Stimulated activated CD8-positive, alpha-beta memory T cell treated with anti-CD3 and anti-CD28 coated beads, Interleukin-7, amount 100 ng/mL, for 4 hours (primary cell): ENCODE measurements at regions not wholly inside any gene's neighbourhood (a gene's known extent, or its start where the extent isn't known, plus 50 kb on each side); places are given as distances from the start of the nearest gene placed in this dataset.

Experiments used
- DNase-seq, 2 donors: peaks; one replicate each; pipeline ENCODE4 v3.0.0-alpha.2; 2020; ENCODE audit warnings: low read depth in 2 of 2

DNA sequence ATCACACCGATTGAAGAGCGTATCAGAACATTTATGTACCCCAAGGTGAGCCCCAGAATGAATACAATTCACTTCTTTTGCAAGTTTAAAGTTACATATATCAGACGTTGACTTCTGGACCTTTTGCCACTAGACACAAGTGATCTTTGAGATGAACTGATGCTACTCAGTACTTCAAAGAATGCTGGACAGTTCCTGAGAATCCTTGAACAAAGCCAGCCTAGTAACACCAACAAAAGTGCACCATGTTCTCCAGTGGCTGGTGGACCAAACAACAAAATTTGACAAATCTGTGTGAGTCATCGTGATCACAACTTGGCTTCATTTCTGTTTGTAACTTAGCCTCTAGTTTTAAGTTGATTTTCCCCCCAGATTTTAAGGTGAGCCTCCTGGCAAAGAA is 355.7 kb downstream of the SOX2 start:
- no peak for DNase-seq

DNA sequence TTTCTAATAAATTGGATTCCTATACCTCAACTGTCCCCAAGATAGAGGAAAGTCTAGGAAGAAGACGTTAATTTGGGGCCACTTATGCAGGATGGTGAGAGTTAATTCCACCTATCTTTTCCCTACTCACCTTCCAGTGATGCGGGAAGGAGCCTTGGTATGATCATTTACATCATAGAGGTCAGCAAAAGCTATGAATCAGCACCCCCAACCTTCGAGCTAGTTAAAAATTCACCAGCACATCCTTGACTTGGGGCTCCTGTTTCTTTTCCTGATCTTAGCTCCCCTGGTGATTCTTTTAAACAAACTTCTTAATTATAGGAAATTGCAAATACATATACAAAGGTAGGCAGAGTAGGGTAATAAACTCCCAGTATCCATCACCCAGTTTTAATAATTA is 366.6 kb downstream of the SOX2 start:
- no peak for DNase-seq

DNA sequence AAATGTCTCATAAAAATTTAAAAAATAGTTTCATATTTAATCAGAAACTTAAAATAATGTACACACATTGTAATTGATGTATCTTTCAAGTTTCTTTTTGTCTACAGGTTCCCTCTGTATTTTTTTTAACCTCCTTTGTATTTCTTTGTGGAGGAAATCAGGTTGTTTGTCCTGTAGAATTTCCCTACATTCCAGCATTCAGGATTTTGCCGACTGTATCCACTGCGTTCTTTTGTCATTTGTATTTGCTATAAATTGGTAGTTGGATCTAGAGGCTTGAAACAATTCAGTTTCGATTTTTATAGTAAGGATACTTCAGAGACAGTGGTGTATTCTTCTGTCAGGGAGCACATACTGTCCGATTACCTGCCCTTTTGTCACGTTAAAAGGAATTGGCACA is 367.2 kb downstream of the SOX2 start:
- DNase-seq: no peak

GRCh38 chr3:182081096-182081495 is 369.4 kb downstream of the SOX2 start:
- DNase-seq: no peak

DNA sequence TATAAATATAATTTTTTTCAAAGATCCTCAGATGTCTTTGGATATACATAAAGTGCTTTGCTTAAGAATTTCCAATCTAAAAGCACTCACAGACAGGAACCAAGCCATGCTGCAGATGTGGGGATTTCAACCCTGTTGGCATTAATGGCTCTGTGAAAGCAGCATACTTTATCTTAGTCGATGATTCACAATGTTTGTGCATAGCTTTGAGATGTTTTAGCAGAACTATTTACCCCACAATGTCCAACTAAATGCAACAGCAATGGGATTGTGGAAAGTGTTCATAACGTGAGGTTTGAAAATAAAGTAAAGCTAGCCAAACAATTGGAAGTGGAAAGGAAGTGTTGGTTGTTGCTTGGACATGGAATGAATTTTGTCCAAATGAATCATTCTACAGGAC is 371.4 kb downstream of the SOX2 start:
- DNase-seq: no peak

- DNase-seq: no peak
Measured at GRCh38 chr3:182092662-182093262, 381.0 kb downstream of the SOX2 start.

GRCh38 chr3:182094321-182094720 is 382.6 kb downstream of the SOX2 start:
- DNase-seq: no peak

DNA sequence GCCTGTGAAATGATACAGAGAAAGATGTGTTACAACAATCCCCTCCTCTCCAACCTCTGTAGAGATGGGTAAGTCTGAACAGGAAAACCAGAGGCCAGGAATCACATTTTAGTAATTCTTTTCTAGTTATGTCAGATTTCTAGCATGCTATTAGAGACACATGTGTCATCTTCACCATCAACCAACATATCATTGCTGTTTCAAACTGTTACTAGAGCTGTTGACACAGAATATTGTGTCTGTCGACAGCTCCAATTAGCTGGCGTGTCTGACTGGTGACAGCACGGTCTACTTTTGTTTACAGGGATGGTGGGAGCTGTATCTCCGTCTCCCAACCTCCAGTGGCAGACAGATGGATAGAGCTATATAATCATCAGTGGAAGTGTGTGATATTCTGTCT is 393.2 kb downstream of the SOX2 start:
- no peak for DNase-seq

DNA sequence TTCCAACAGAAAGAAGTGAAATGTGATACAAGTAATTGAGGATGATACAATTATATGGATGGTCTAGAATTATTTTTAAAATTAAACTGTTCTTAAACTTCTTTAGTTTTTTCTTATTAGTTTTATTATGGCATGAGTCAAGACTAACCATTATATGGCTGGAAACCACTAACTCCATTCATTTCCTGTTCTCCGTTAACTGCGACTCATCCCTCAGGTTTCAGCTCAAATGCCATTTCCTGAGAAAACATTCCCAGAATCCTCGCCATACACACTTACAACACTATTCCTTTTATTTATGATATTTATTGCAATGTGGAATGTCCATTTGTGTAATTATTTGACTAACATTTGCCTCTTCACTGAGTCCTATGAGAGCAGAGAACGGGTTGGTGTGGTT is 394.1 kb downstream of the SOX2 start:
- DNase-seq: no peak

GRCh38 chr3:182108371-182108770 is 396.6 kb downstream of the SOX2 start:
- no peak for DNase-seq

DNA sequence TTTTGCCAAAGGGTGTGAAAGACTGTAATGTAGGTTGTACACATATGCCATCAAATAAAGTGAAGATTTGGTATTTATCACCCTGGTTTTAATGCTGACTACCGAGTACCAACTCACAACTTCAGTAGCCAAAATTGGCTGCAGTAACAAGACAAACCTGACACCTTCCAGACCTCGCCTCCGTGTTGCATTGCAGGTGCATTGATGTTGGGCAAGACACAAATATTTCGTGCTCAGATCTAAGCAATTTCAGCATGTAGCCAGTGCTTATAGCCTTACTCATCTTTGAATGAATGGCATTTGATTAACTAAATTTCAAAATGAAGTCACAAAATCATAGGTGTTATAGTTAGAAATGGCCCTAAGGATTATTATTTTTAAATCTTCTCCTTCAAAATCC is 400.2 kb downstream of the SOX2 start:
- no peak for DNase-seq

DNA sequence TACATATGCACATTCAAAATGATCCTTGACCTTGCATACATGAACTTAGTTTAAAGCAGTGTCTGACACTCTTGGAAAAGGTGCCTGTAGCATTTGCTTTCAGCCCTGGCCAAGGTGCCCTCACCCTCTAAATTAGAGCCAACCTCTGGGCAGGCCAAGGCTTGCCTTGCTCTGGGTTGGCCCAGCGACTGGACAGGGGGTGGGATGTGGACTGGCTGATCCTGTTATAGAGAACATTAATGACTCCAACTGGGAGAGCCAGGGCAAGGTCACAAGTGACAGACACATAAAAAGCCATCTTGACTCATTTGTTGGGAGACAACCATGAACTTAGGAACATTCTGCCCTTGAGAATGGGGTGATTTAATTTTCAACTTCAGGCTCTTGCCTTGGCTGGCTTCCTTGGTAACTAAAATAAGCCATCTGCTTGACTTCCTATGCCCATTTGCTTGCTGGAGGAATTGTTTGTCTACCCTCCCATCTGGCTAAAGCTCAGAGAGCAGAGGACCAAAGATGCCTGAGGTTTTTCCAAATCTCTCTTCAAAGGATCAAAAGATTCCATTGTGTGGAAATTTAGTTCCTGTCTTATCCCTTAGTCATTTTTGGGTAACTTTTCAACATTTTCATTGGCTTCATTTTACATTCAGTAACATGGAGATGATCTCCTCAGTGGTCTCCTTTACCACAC is 403.7 kb downstream of the SOX2 start:
- no peak for DNase-seq

GRCh38 chr3:182116386-182116785 is 404.7 kb downstream of the SOX2 start:
- no peak for DNase-seq

DNA sequence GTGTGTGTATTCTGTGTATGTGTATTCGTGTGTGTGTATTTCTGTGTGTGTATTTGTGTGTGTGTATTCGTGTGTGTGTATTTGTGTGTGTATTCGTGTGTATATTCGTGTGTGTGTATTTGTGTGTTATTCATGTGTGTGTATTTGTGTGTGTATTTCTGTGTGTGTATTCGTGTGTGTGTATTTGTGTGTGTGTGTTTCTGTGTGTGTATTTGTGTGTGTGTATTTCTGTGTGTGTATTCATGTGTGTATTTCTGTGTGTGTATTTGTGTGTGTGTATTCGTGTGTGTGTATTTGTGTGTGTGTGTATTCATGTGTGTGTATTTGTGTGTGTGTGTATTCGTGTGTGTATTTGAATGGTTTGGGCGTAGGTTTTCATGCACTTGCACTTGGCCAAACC is 405.4 kb downstream of the SOX2 start:
- DNase-seq: no peak

DNA sequence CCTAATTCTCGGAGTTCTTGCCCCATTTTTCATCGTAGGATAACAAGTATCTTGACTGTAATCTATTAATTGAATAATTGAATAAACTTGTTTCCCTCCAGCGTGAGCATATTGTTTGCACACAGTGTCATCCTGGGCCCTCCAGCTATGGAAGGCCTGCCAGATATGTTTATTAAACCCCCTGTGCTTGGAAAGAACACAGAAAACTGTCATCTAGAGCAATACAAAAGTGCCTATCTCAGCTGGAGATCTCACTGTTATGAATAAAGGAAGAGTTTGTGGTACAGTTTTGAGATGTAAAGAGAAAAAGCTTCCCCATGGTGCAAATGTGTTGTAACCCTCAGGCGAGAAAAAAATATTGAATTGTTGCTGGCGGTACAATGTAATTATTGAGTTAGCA is 405.9 kb downstream of the SOX2 start:
- no peak for DNase-seq

- no peak for DNase-seq
Measured at GRCh38 chr3:182118066-182118465, 406.3 kb downstream of the SOX2 start.

DNA sequence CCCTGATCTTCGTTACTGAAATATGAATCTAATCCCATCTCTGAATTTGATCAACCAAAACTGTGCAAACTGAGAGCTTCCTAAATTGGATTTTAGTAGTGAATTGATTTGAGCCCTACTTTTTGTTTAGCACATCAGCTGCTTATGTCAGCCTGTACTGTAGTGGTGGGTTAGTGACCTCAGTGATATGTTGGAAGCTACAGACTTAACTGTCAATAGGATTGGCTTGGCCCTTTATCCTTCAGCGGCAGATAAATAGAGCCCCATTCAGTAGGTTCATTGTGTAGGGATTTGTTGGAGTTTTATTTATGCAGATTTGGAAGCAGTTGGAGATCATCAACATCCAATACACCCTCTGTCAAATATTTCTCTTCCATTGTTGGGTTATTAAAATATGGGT is 409.7 kb downstream of the SOX2 start:
- DNase-seq: no peak

DNA sequence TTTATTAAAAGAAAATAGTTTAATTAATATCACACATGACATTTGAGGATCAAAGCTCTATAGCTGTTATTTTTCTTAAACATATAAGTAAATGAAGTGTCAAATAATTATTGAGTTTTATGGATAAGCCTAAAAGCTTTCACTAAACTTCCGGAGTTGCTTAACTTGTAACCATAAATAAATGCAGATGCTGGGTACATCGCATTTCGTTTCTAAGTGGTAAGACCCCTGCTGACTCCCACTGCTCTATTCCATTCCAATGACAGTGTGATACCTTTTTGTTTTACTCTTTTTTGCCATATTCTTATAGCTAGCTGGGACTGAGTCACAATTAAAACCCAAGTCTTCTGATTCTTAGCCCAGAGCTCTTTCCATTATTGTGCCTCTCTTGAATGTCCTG is 411.1 kb downstream of the SOX2 start:
- no peak for DNase-seq

DNA sequence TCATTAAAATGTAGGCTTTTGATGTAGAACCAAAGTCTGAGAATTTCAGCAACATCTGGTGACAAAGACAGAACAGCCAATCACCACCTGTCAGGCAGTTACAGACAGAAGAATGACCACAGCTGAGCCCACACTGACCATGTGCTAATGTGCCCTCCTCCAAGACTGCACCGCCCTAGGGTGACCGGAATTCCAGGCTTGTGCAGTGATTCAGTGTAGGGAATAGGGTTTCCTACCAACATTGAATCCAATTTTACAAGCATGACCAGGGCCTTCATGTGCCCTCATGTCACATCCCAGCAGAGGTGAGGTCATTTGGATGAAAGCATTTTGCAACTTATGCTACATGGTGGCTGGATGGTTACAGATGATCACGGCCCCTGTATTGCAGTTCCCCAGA is 412.5 kb downstream of the SOX2 start:
- no peak for DNase-seq

DNA sequence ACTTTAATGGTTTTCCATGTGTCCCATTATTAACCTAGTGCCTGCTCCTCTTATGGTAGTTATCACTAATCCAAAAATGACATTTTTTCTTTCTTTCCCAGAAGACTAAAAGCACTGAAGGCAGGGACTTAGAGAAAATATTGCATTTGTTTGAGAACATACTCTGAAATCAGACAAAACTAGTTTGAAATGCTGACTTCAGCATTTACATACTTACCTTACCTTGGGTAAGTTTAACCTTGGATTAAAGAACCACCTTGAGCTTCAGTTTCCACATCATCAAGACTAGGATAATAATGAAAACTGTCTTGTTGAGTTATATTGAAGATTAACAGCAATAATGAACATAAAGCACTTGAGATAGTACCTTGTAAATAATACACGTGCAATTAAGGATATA is 413.0 kb downstream of the SOX2 start:
- no peak for DNase-seq

GRCh38 chr3:182129740-182130139 is 418.0 kb downstream of the SOX2 start:
- no peak for DNase-seq

- DNase-seq: no peak
Measured at GRCh38 chr3:182133752-182134151, 422.0 kb downstream of the SOX2 start.

DNA sequence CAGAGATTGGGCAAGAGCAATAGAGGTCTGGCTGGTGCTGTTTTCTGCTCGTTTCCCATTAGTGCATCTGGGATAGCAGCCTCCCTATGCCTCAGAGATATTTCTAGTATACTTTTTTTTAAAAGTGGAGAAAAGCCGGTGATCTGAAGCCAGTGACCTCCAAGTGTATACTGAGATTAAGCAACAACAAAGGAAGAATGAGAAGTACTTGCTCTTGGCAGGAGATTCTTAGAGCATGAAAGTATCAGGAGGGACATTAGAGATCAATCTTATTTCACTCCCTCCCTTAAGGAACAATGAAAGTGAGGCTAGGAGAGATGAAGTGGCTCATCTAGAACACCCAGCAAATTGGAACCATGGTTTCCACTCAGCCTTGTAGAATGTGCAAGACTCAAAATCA is 423.3 kb downstream of the SOX2 start:
- no peak for DNase-seq
